Left ventricle myocardium inferior (tissue), 1 donor: ENCODE measurements at regions not wholly inside any gene's neighbourhood (a gene's known extent, or its start where the extent isn't known, plus 50 kb on each side); places are given as distances from the start of the nearest gene placed in this dataset.

Experiments
- DNase-seq: peaks from one replicate; pipeline ENCODE4 v3.0.0-alpha.2; 2020
- H3K27ac ChIP-seq: fragments of 200-600 bp; replicated peaks from 2 replicates; pipeline ENCODE4 v1.8.0; 2021
- H3K27me3 ChIP-seq: fragments of 200-600 bp; 2 replicates; pipeline ENCODE4 v1.8.0; 2021; ENCODE audit warnings: low read depth
- H3K36me3 ChIP-seq: fragments of 200-600 bp; 2 replicates; pipeline ENCODE4 v1.8.0; 2021
- H3K4me1 ChIP-seq: fragments of 200-600 bp; 2 replicates; pipeline ENCODE4 v1.8.0; 2021
- H3K4me3 ChIP-seq: fragments of 200-600 bp; 2 replicates; pipeline ENCODE4 v1.8.0; 2021; ENCODE audit warnings: mild to moderate bottlenecking, moderate library complexity
- H3K9me3 ChIP-seq: fragments of 200-600 bp; replicated peaks from 2 replicates; pipeline ENCODE4 v1.8.0; 2021
- CTCF ChIP-seq: fragments of 200-600 bp; IDR thresholded peaks from 2 replicates; pipeline ENCODE4 v1.8.0; 2021; ENCODE audit warnings: antibody characterized with exemption, mild to moderate bottlenecking, borderline replicate concordance
- intact Hi-C: fragments of 100-400 bp; cut with micrococcal nuclease; formaldehyde crosslinking; loops from one replicate; pipeline ENCODE4 v1.11.0; 2022
- donor health status: DM: no; HTN: yes; CAD: no; lungs with severe emphysema.

- Histone ChIP-seq H3K9me3 (peaks cover 53% of the 10 kb centered on the region), H3K36me3 (no peaks in the 10 kb centered on the region), H3K27ac (no peak overlapping the region), H3K4me3 (no peak overlapping the region), H3K27me3 (no peaks in the 10 kb centered on the region), H3K4me1 (no peaks in the 10 kb centered on the region)
- no peak for DNase-seq
- intact Hi-C loops: no loop called here
- TF ChIP-seq CTCF: no peak
Measured at GRCh38 chr6:71123051-71123450, 165.6 kb upstream of the OGFRL1 start.

- Histone ChIP-seq H3K4me3 (no peak overlapping the region), H3K4me1 (no peaks in the 10 kb centered on the region), H3K27ac (no peak overlapping the region), H3K36me3 (no peaks in the 10 kb centered on the region), H3K9me3 (peaks cover 41% of the 10 kb centered on the region), H3K27me3 (no peaks in the 10 kb centered on the region)
- DNase-seq: no peak
- TF ChIP-seq CTCF: no peak
- intact Hi-C loops: no loop called here
Measured at GRCh38 chr6:71124340-71124739, 164.3 kb upstream of the OGFRL1 start.

- no peaks in the 10 kb centered on the region for H3K36me3 ChIP-seq
- TF ChIP-seq CTCF: no peak
- intact Hi-C loops: no loop called here
- H3K9me3 ChIP-seq: peaks cover 32% of the 10 kb centered on the region
- H3K4me3 ChIP-seq: no peak overlapping the region
- no peaks in the 10 kb centered on the region for H3K4me1 ChIP-seq
- no peak overlapping the region for H3K27ac ChIP-seq
- no peak for DNase-seq
- H3K27me3 ChIP-seq: no peaks in the 10 kb centered on the region
Measured at GRCh38 chr6:71125216-71125615, 163.4 kb upstream of the OGFRL1 start.

- H3K36me3 ChIP-seq: no peaks in the 10 kb centered on the region
- no peak for DNase-seq
- H3K9me3 ChIP-seq: peaks cover 25% of the 10 kb centered on the region
- no peak for TF ChIP-seq CTCF
- no peaks in the 10 kb centered on the region for H3K4me1 ChIP-seq
- H3K4me3 ChIP-seq: no peak overlapping the region
- no peaks in the 10 kb centered on the region for H3K27me3 ChIP-seq
- H3K27ac ChIP-seq: no peak overlapping the region
- intact Hi-C loops: no loop called here
Measured at GRCh38 chr6:71126506-71126905, 162.1 kb upstream of the OGFRL1 start.

GRCh38 chr6:71127374-71127773 is 161.2 kb upstream of the OGFRL1 start:
- H3K36me3 ChIP-seq: no peaks in the 10 kb centered on the region
- intact Hi-C loops: no loop called here
- no peak for TF ChIP-seq CTCF
- no peaks in the 10 kb centered on the region for H3K27me3 ChIP-seq
- peaks cover 20% of the 10 kb centered on the region for H3K9me3 ChIP-seq
- no peak overlapping the region for H3K4me3 ChIP-seq
- no peaks in the 10 kb centered on the region for H3K4me1 ChIP-seq
- no peak for DNase-seq
- no peak overlapping the region for H3K27ac ChIP-seq

- no peak for DNase-seq
- no peak overlapping the region for H3K27ac ChIP-seq
- H3K36me3 ChIP-seq: no peaks in the 10 kb centered on the region
- peaks cover 11% of the 10 kb centered on the region for H3K9me3 ChIP-seq
- H3K27me3 ChIP-seq: no peaks in the 10 kb centered on the region
- intact Hi-C loops: no loop called here
- H3K4me1 ChIP-seq: no peaks in the 10 kb centered on the region
- H3K4me3 ChIP-seq: no peak overlapping the region
- no peak for TF ChIP-seq CTCF
Measured at GRCh38 chr6:71130277-71130676, 158.3 kb upstream of the OGFRL1 start.
